ENCODE measurements at regions not wholly inside any gene's neighbourhood (a gene's known extent, or its start where the extent isn't known, plus 50 kb on each side); places are given as distances from the start of the nearest gene placed in this dataset.

DNA sequence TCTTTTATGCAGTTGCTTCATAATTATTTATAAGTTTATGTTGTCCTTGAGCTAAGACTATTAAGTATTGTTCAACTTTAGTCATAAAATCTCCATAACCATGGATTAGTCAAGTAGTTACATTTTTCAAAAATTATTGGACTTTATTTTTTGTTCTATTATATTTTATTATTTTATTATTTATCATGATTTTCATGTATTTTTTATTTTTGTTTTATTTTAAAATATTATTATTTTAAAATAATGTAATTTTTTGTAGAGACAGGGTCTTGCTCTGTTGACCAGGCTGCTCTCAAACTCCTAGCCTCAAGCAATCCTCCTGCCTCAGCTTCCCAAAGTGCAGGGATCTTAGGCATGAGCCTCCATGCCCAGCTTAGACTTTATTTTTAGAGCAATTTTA is 102.3 kb downstream of the NOC3L start:
- H3K9me3 ChIP-seq (ENCODE audit: insufficient read depth, low read depth, low read length) = no peaks in the 10 kb centered on the region
- no peaks in the 10 kb centered on the region for H3K36me3 ChIP-seq (ENCODE audit: insufficient read depth, low read length)
- H2AFZ ChIP-seq (ENCODE audit: low read depth, low read length) = no peak overlapping the region
- FAIRE-seq = no peak
- no peak overlapping the region for H3K9ac ChIP-seq (ENCODE audit: low read length)
- H4K20me1 ChIP-seq (ENCODE audit: insufficient read depth, low read length) = no peaks in the 10 kb centered on the region
- no peak overlapping the region for H3K27ac ChIP-seq (ENCODE audit: low read depth, low read length)
- Mint-ChIP-seq H3K4me3 (ENCODE audit: unreplicated experiment) (no peak overlapping the region), H3K4me1 (ENCODE audit: low read depth, unreplicated experiment) (no peaks in the 10 kb centered on the region), H3K27ac (ENCODE audit: unreplicated experiment) (no peak overlapping the region), H3K27me3 (ENCODE audit: low read depth, unreplicated experiment) (no peaks in the 10 kb centered on the region), H3K9me3 (ENCODE audit: unreplicated experiment) (no peaks in the 10 kb centered on the region), H3K36me3 (ENCODE audit: low read depth, unreplicated experiment) (no peaks in the 10 kb centered on the region)
- no peaks in the 10 kb centered on the region for H3K79me2 ChIP-seq (ENCODE audit: insufficient read depth, low read length)
- TF ChIP-seq EZH2 (IDR thresholded peaks at IDR 0.05; ENCODE audit: insufficient read depth, low read length) = no peak
- TF ChIP-seq, protein P1, sequence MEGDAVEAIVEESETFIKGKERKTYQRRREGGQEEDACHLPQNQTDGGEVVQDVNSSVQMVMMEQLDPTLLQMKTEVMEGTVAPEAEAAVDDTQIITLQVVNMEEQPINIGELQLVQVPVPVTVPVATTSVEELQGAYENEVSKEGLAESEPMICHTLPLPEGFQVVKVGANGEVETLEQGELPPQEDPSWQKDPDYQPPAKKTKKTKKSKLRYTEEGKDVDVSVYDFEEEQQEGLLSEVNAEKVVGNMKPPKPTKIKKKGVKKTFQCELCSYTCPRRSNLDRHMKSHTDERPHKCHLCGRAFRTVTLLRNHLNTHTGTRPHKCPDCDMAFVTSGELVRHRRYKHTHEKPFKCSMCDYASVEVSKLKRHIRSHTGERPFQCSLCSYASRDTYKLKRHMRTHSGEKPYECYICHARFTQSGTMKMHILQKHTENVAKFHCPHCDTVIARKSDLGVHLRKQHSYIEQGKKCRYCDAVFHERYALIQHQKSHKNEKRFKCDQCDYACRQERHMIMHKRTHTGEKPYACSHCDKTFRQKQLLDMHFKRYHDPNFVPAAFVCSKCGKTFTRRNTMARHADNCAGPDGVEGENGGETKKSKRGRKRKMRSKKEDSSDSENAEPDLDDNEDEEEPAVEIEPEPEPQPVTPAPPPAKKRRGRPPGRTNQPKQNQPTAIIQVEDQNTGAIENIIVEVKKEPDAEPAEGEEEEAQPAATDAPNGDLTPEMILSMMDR (IDR thresholded peaks at IDR 0.05; ENCODE audit: insufficient read depth, low read depth, low read length) = no peak
- no peak overlapping the region for H3K4me2 ChIP-seq (ENCODE audit: low read length)
- H3K27me3 ChIP-seq (ENCODE audit: insufficient read depth, low read length) = no peaks in the 10 kb centered on the region
- no peak overlapping the region for H3K4me3 ChIP-seq (ENCODE audit: insufficient read depth, low read depth, low read length)
- no peaks in the 10 kb centered on the region for H3K4me1 ChIP-seq (ENCODE audit: insufficient read depth, low read length)
- no peak for DNase-seq (ENCODE audit: low read depth)

DNA sequence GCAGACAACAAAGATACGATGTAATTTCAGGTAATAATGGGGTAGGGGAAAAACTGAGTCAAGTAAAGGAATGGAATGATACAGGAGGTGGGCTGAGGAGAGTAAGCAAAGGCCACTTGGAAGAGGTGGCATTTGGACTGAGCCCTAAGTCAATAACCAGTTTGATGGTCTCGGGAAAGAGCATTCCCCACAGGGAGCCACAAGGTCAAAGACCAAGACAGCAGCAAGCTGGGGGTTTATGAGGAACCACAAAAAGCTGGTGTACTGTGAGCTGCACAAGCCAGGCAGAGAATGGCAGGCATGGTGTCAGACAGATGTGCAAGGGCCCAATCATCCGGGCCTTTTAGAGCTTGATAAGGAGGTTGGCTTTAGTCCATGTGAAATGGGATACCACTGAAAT is 98.7 kb downstream of the NOC3L start:
- Histone ChIP-seq H3K4me1 (ENCODE audit: insufficient read depth, low read length) (no peaks in the 10 kb centered on the region), H2AFZ (ENCODE audit: low read depth, low read length) (no peak overlapping the region), H3K9ac (ENCODE audit: low read length) (no peak overlapping the region), H3K27me3 (ENCODE audit: insufficient read depth, low read length) (no peaks in the 10 kb centered on the region), H3K27ac (ENCODE audit: low read depth, low read length) (no peak overlapping the region), H3K4me2 (ENCODE audit: low read length) (no peak overlapping the region), H4K20me1 (ENCODE audit: insufficient read depth, low read length) (no peaks in the 10 kb centered on the region), H3K79me2 (ENCODE audit: insufficient read depth, low read length) (no peaks in the 10 kb centered on the region), H3K9me3 (ENCODE audit: insufficient read depth, low read depth, low read length) (no peaks in the 10 kb centered on the region), H3K36me3 (ENCODE audit: insufficient read depth, low read length) (no peaks in the 10 kb centered on the region), H3K4me3 (ENCODE audit: insufficient read depth, low read depth, low read length) (no peak overlapping the region)
- Mint-ChIP-seq H3K4me3 (ENCODE audit: unreplicated experiment) (no peak overlapping the region), H3K27me3 (ENCODE audit: low read depth, unreplicated experiment) (no peaks in the 10 kb centered on the region), H3K4me1 (ENCODE audit: low read depth, unreplicated experiment) (no peaks in the 10 kb centered on the region), H3K9me3 (ENCODE audit: unreplicated experiment) (no peaks in the 10 kb centered on the region), H3K36me3 (ENCODE audit: low read depth, unreplicated experiment) (no peaks in the 10 kb centered on the region), H3K27ac (ENCODE audit: unreplicated experiment) (no peak overlapping the region)
- DNase-seq (ENCODE audit: low read depth) (no peak), FAIRE-seq (no peak)
- TF ChIP-seq, protein P1 (IDR thresholded peaks at IDR 0.05; ENCODE audit: insufficient read depth, low read depth, low read length) = no peak
- TF ChIP-seq EZH2 (IDR thresholded peaks at IDR 0.05; ENCODE audit: insufficient read depth, low read length) = no peak

DNA sequence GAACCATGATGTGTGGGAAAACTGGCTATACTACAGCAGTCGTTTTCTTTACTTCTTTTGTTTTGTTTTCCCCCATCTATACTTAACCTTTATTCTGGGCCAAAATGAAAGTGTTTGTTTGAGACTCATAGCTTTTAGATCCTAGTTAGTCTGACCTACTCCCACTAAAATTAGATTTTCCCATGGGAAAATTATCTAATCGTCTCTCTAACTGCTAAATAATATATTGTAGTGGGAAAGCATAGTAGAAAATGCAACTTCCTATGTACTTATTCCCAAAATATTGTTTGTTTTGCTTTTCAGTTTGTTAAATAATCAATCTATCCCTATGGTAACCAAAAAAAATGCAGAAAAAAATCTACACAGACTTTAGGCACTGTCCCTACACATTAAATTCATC is 96.6 kb downstream of the NOC3L start:
- no peaks in the 10 kb centered on the region for H3K4me1 ChIP-seq (ENCODE audit: insufficient read depth, low read length)
- TF ChIP-seq, protein P1 (IDR thresholded peaks at IDR 0.05; ENCODE audit: insufficient read depth, low read depth, low read length) = no peak
- TF ChIP-seq EZH2 (IDR thresholded peaks at IDR 0.05; ENCODE audit: insufficient read depth, low read length) = no peak
- no peaks in the 10 kb centered on the region for H3K27me3 Mint-ChIP-seq (ENCODE audit: low read depth, unreplicated experiment)
- H3K27me3 ChIP-seq (ENCODE audit: insufficient read depth, low read length) = no peaks in the 10 kb centered on the region
- FAIRE-seq (no peak), DNase-seq (ENCODE audit: low read depth) (no peak)
- H3K27ac Mint-ChIP-seq (ENCODE audit: unreplicated experiment) = no peak overlapping the region
- H3K4me1 Mint-ChIP-seq (ENCODE audit: low read depth, unreplicated experiment) = no peaks in the 10 kb centered on the region
- no peak overlapping the region for H3K9ac ChIP-seq (ENCODE audit: low read length)
- no peaks in the 10 kb centered on the region for H4K20me1 ChIP-seq (ENCODE audit: insufficient read depth, low read length)
- no peaks in the 10 kb centered on the region for H3K36me3 ChIP-seq (ENCODE audit: insufficient read depth, low read length)
- H3K4me3 ChIP-seq (ENCODE audit: insufficient read depth, low read depth, low read length) = no peak overlapping the region
- H3K9me3 ChIP-seq (ENCODE audit: insufficient read depth, low read depth, low read length) = peaks cover 3% of the 10 kb centered on the region
- no peak overlapping the region for H2AFZ ChIP-seq (ENCODE audit: low read depth, low read length)
- no peak overlapping the region for H3K4me2 ChIP-seq (ENCODE audit: low read length)
- H3K36me3 Mint-ChIP-seq (ENCODE audit: low read depth, unreplicated experiment) = no peaks in the 10 kb centered on the region
- no peaks in the 10 kb centered on the region for H3K79me2 ChIP-seq (ENCODE audit: insufficient read depth, low read length)
- H3K4me3 Mint-ChIP-seq (ENCODE audit: unreplicated experiment) = no peak overlapping the region
- no peaks in the 10 kb centered on the region for H3K9me3 Mint-ChIP-seq (ENCODE audit: unreplicated experiment)
- H3K27ac ChIP-seq (ENCODE audit: low read depth, low read length) = no peak overlapping the region
